PC-9 (cell line): ENCODE measurements at regions not wholly inside any gene's neighbourhood (a gene's known extent, or its start where the extent isn't known, plus 50 kb on each side); places are given as distances from the start of the nearest gene placed in this dataset.

Source experiments
- BruUV-seq: library from RNA; stranded (reverse); fragments of 400-500 nt; replicated peaks from 2 replicates; lab custom pipeline; 2021; lab: Mats Ljungman, UMichigan
- CTCF ChIA-PET: fragments of 300-600 bp; sonication (Branson Sonifier 250); formaldehyde crosslinking; loops from one replicate; lab custom pipeline; 2022; ENCODE audit warnings: antibody characterized with exemption; lab: Charles Lee
- POLR2A ChIA-PET: fragments of 300-600 bp; sonication (Branson Sonifier 250); formaldehyde crosslinking; loops from one replicate; lab custom pipeline; 2022; ENCODE audit warnings: antibody characterized with exemption; ENCODE audit not compliant: unreplicated experiment; lab: Charles Lee
- DNase-seq, 2 experiments: peaks; one replicate each; pipeline versions ENCODE4 v3.0.0 to v3.0.0-alpha.2; 2015 to 2022; ENCODE audit warnings: mixed read lengths in 1 of 2
- H2AFZ ChIP-seq: fragments of 200-600 bp; sonication (generic); 2 replicates; pipeline ENCODE4 v1.8.1; 2017; ENCODE audit warnings: antibody characterized with exemption
- H3F3A ChIP-seq: fragments of 200-600 bp; sonication (generic); 2 replicates; pipeline ENCODE4 v1.8.1; 2017; ENCODE audit warnings: antibody characterized with exemption, mild to moderate bottlenecking, low read depth; ENCODE audit not compliant: insufficient read depth
- H3K27ac ChIP-seq: fragments of 200-600 bp; sonication (generic); 2 replicates; pipeline ENCODE4 v1.6.1; 2016; ENCODE audit warnings: mixed run types
- H3K27me3 ChIP-seq: fragments of 200-600 bp; sonication (generic); 2 replicates; pipeline ENCODE4 v1.6.1; 2016; ENCODE audit warnings: low read depth, mixed run types; ENCODE audit not compliant: insufficient read depth
- H3K36me3 ChIP-seq: fragments of 200-600 bp; sonication (generic); 2 replicates; pipeline ENCODE4 v1.6.1; 2016; ENCODE audit warnings: low read depth, mixed run types
- H3K4me1 ChIP-seq: fragments of 200-600 bp; sonication (generic); replicated peaks from 2 replicates; pipeline ENCODE4 v1.6.1; 2016; ENCODE audit warnings: mixed run types; ENCODE audit not compliant: insufficient read depth
- H3K4me2 ChIP-seq: fragments of 200-600 bp; sonication (generic); 2 replicates; pipeline ENCODE4 v1.6.1; 2017; ENCODE audit warnings: mixed run types
- H3K4me3 ChIP-seq: fragments of 200-600 bp; sonication (generic); 2 replicates; pipeline ENCODE4 v1.6.1; 2016; ENCODE audit warnings: mixed run types
- H3K79me2 ChIP-seq: fragments of 200-600 bp; sonication (generic); 2 replicates; pipeline ENCODE4 v1.6.1; 2017; ENCODE audit warnings: low read depth, mixed run types
- H3K9me2 ChIP-seq: fragments of 200-600 bp; sonication (generic); 2 replicates; pipeline ENCODE4 v1.8.1; 2017; ENCODE audit warnings: mild to moderate bottlenecking; ENCODE audit not compliant: insufficient read depth
- H3K9me3 ChIP-seq: fragments of 200-600 bp; sonication (generic); 2 replicates; pipeline ENCODE4 v1.8.1; 2016; ENCODE audit warnings: low read depth; ENCODE audit not compliant: insufficient read depth
- H4K20me1 ChIP-seq: fragments of 200-600 bp; sonication (generic); 2 replicates; pipeline ENCODE4 v1.8.1; 2017; ENCODE audit not compliant: insufficient read depth
- EZH2 ChIP-seq: fragments of 200-600 bp; sonication (generic); IDR thresholded peaks from 2 replicates; pipeline ENCODE4 v1.8.0; 2017; ENCODE audit warnings: antibody characterized with exemption, low read depth
- intact Hi-C: fragments of 100-400 bp; cut with micrococcal nuclease; formaldehyde crosslinking; loops from one replicate; pipeline ENCODE4 v1.10.0; 2022; ENCODE audit not compliant: unreplicated experiment
- TF ChIP-seq, protein P1 (sequence below): fragments of 200-600 bp; sonication (generic); conservative IDR thresholded peaks from 2 replicates; pipeline ENCODE4 v1.6.1; 2017; ENCODE audit warnings: mixed run types, antibody characterized with exemption, mild to moderate bottlenecking, moderate library complexity

DNA sequence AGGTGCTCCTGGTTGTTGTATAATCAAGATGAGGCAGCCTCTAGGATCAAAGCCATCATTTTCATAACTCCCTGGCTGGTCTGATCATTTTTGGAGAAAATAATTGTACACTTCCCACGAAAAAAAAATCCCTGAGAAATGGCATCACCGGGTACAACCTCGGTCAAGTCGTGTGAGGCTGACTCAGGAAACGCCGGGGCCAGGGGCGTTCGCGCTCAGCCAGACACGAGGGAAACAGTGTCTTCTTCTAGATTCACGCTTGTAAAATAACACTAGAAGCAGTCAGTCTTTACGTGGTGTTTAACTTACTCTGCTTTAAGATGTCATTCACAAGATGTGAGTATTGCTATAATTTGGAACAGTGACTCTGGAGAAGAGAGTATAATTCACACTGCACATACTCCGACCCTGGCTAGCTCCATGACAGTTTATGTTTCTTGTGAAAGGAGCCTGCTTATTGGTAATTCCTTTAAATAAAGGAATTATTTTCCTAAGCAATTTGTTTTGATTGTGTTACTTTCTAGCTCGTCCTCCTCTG is 109.0 kb upstream of the SOX1 start:
- H3K4me1 ChIP-seq = no peaks in the 10 kb centered on the region
- CTCF ChIA-PET = no interaction called here
- no peaks in the 10 kb centered on the region for H3K9me3 ChIP-seq
- H3K27me3 ChIP-seq = peaks cover 85% of the 10 kb centered on the region
- no TSS peak for BruUV-seq
- H4K20me1 ChIP-seq = no peaks in the 10 kb centered on the region
- intact Hi-C loops = no loop called here
- TF ChIP-seq, protein P1, sequence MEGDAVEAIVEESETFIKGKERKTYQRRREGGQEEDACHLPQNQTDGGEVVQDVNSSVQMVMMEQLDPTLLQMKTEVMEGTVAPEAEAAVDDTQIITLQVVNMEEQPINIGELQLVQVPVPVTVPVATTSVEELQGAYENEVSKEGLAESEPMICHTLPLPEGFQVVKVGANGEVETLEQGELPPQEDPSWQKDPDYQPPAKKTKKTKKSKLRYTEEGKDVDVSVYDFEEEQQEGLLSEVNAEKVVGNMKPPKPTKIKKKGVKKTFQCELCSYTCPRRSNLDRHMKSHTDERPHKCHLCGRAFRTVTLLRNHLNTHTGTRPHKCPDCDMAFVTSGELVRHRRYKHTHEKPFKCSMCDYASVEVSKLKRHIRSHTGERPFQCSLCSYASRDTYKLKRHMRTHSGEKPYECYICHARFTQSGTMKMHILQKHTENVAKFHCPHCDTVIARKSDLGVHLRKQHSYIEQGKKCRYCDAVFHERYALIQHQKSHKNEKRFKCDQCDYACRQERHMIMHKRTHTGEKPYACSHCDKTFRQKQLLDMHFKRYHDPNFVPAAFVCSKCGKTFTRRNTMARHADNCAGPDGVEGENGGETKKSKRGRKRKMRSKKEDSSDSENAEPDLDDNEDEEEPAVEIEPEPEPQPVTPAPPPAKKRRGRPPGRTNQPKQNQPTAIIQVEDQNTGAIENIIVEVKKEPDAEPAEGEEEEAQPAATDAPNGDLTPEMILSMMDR = no peak
- TF ChIP-seq EZH2 = no peak
- no peak overlapping the region for H3K4me2 ChIP-seq
- POLR2A ChIA-PET = no interaction called here
- no peak for DNase-seq
- no peak overlapping the region for H2AFZ ChIP-seq
- no peaks in the 10 kb centered on the region for H3K79me2 ChIP-seq
- H3K9me2 ChIP-seq = no peaks in the 10 kb centered on the region
- H3K27ac ChIP-seq = no peak overlapping the region
- H3K4me3 ChIP-seq = no peak overlapping the region
- H3K36me3 ChIP-seq = no peaks in the 10 kb centered on the region
- H3F3A ChIP-seq = no peaks in the 10 kb centered on the region

DNA sequence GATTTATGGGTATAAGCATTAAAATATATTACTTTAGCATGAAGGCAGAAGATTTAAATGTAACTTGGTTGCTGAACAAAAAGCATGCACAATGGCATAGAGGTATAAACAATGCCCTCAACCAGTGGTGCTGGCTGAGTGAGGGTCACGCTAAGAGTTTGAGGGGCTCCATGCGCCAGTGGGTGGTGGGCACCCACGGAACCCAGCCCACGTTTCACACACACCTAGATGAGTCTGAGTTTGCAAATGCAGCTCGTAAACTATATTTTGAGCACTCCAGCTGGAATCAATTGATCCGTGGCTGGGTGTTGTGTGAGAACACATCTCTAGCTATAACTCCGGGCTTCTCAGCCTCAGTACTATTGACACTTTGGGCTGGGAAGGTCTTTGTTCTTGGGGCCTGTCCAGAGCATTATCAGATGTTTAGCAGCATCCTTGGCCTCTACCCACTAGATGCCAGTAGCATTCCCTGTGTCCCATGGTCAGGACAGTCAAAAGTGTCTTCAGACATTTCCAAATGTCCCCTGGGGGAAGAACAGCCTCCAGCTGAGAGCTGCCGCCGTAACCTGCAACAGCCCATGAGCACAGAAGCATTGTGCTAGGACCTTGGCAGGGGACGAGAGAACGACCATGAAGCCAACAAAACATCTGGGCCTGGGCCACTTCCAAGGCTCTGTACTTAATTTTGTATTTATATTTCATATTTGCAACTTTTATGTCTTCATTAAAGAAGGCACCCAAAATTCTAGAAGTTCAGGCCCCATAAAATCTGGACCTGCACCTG is 108.1 kb upstream of the SOX1 start:
- Histone ChIP-seq H3K4me3 (no peak overlapping the region), H2AFZ (no peak overlapping the region), H3K4me1 (no peaks in the 10 kb centered on the region), H3K4me2 (no peak overlapping the region), H3K9me3 (no peaks in the 10 kb centered on the region), H3K27me3 (peaks cover 85% of the 10 kb centered on the region), H3K36me3 (no peaks in the 10 kb centered on the region), H3K79me2 (no peaks in the 10 kb centered on the region), H3K27ac (no peak overlapping the region), H4K20me1 (no peaks in the 10 kb centered on the region), H3F3A (no peaks in the 10 kb centered on the region), H3K9me2 (no peaks in the 10 kb centered on the region)
- TF ChIP-seq, protein P1 = no peak
- no peak for TF ChIP-seq EZH2
- intact Hi-C loops = no loop called here
- DNase-seq = no peak
- CTCF ChIA-PET = no interaction called here
- POLR2A ChIA-PET = no interaction called here
- no TSS peak for BruUV-seq

DNA sequence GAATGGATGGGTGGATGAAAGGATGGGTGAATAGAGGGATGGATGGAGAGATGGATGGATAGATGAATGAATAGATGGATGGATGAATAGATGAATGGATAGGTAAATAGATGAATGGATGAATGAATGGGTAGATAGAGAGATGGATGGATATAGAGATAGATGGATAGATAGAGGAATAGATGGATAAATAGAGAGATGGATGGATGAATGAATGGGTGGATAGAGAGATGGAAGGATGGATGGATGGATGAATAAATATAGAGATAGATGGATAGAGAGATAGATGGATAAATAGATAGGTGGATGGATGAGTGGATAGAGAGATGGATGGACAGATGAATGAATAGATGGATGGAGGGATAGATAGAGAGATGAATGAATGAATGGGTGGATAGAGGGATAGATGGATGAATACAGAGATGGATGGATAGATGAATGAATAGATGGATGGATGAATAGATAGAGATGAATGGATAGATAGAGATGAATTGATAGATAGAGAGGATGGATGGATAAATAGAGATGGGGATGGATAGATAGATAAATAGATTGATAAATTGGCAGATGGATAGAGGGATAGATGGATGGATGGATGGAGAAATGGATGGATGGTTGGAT is 106.7 kb upstream of the SOX1 start:
- CTCF ChIA-PET = no interaction called here

More for the DNA sequence above, 106.7 kb upstream of the SOX1 start:
- Histone ChIP-seq H3K4me1 (no peaks in the 10 kb centered on the region), H3K79me2 (no peaks in the 10 kb centered on the region), H2AFZ (no peak overlapping the region), H3K4me3 (no peak overlapping the region), H3K9me2 (no peaks in the 10 kb centered on the region), H3K27me3 (peaks cover 82% of the 10 kb centered on the region), H4K20me1 (no peaks in the 10 kb centered on the region), H3K4me2 (no peak overlapping the region), H3K36me3 (no peaks in the 10 kb centered on the region), H3K27ac (no peak overlapping the region), H3F3A (no peaks in the 10 kb centered on the region), H3K9me3 (no peaks in the 10 kb centered on the region)
- POLR2A ChIA-PET = no interaction called here
- intact Hi-C loops = no loop called here
- no peak for TF ChIP-seq EZH2
- TF ChIP-seq, protein P1 = no peak
- no TSS peak for BruUV-seq
- DNase-seq = no peak
